Loucy (cell line): ENCODE measurements at regions not wholly inside any gene's neighbourhood (a gene's known extent, or its start where the extent isn't known, plus 50 kb on each side); places are given as distances from the start of the nearest gene placed in this dataset.

ENCODE experiments used
- CTCF ChIP-seq: fragments of 200-600 bp; sonication (generic); conservative IDR thresholded peaks from 2 replicates; pipeline ENCODE4 v1.5.1; 2014; ENCODE audit warnings: mild to moderate bottlenecking, antibody characterized with exemption, low read length
- EZH2phosphoT487 ChIP-seq: fragments of 200-600 bp; IDR thresholded peaks from 2 replicates; pipeline ENCODE4 v1.6.1; 2018; ENCODE audit warnings: antibody characterized with exemption, mild to moderate bottlenecking, moderate library complexity, borderline replicate concordance

- TF ChIP-seq CTCF (no peak), EZH2phosphoT487 (no peak)
Measured at GRCh38 chr10:9735731-9736130, 1281.9 kb upstream of the CELF2 start.
